Thyroid gland (tissue), 4 donors: ENCODE measurements at regions not wholly inside any gene's neighbourhood (a gene's known extent, or its start where the extent isn't known, plus 50 kb on each side); places are given as distances from the start of the nearest gene placed in this dataset.

Source experiments
- CTCF ChIP-seq, 6 experiments: fragments of 200-600 bp in 3 of 6; fragments of 450-650 bp in 3 of 6; sonication (generic) in 3 of 6; IDR thresholded peaks; one replicate each; pipeline ENCODE4 v1.5.1; 2016 to 2019; ENCODE audit warnings: antibody characterized with exemption in 6 of 6, mild to moderate bottlenecking in 2 of 6, inconsistent platforms in 1 of 6, moderate library complexity in 1 of 6
- POLR2A ChIP-seq, 2 donors: fragments of 450-650 bp; IDR thresholded peaks; one replicate each; pipeline ENCODE4 v1.6.1; 2017; ENCODE audit warnings: antibody characterized with exemption in 2 of 2, mild to moderate bottlenecking in 2 of 2, moderate library complexity in 1 of 2

- no peak for TF ChIP-seq CTCF (IDR thresholded peaks at IDR 0.05)
- TF ChIP-seq POLR2A (IDR thresholded peaks at IDR 0.05) = no peak
Observed at GRCh38 chr12:127267128-127267527, 999.8 kb upstream of the TMEM132C start.
